PFSK-1 (cell line): ENCODE measurements at regions not wholly inside any gene's neighbourhood (a gene's known extent, or its start where the extent isn't known, plus 50 kb on each side); places are given as distances from the start of the nearest gene placed in this dataset.

ENCODE experiments used
- FOXP2 ChIP-seq: optimal IDR thresholded peaks from 2 replicates; pipeline ENCODE3; 2011; ENCODE audit warnings: borderline replicate concordance, control low read depth, inconsistent platforms; ENCODE audit not compliant: insufficient read depth; ENCODE audit errors: extremely low read length, extremely low read depth
- POLR2AphosphoS5 ChIP-seq: IDR thresholded peaks from 2 replicates; pipeline ENCODE4 v1.6.1; 2012; ENCODE audit warnings: low read depth, mild to moderate bottlenecking, control low read depth, low read length, moderate library complexity
- REST ChIP-seq, 2 experiments: IDR thresholded peaks; 2 replicates each; pipeline versions ENCODE4 v1.6.1 to v1.8.0; 2011 to 2012; ENCODE audit warnings: low read depth in 2 of 2, low read length in 2 of 2, control low read depth in 1 of 2, inconsistent platforms in 1 of 2, mild to moderate bottlenecking in 1 of 2, moderate library complexity in 1 of 2; ENCODE audit not compliant: insufficient read depth in 1 of 2
- SIN3A ChIP-seq: IDR thresholded peaks from 2 replicates; pipeline ENCODE4 v1.6.1; 2012; ENCODE audit warnings: mild to moderate bottlenecking, low read length, moderate library complexity, borderline replicate concordance; ENCODE audit not compliant: insufficient read depth
- TAF1 ChIP-seq: IDR thresholded peaks from 2 replicates; pipeline ENCODE4 v1.6.1; 2012; ENCODE audit warnings: low read length, control low read depth, borderline replicate concordance; ENCODE audit not compliant: insufficient read depth

- TF ChIP-seq POLR2AphosphoS5 (no peak), TAF1 (no peak), FOXP2 (no peak), SIN3A (no peak), REST (IDR thresholded peaks at IDR 0.05; ENCODE audit: insufficient read depth in 1 of 2, low read depth in 2 of 2, low read length in 2 of 2) (no peak)
Measured at GRCh38 chr9:2247340-2247739, 232.2 kb downstream of the SMARCA2 start.
